Naive thymus-derived CD4-positive, alpha-beta T cell (primary cell): ENCODE measurements at regions not wholly inside any gene's neighbourhood (a gene's known extent, or its start where the extent isn't known, plus 50 kb on each side); places are given as distances from the start of the nearest gene placed in this dataset.
"Not testable (repeated sequence)": the region's sequence is repeated elsewhere in the genome, so short reads cannot be mapped to it uniquely, and the experiment has no call there.

Experiments used
- ATAC-seq: fragments of 150-1000 bp; cut with Tn5 transposase; 2 replicates; pipeline ENCODE4 v1.10.0; 2021; ENCODE audit warnings: mild to moderate bottlenecking, moderate library complexity
- CTCF ChIA-PET: fragments of 350-600 bp; sonication (Branson Sonifier 250); formaldehyde crosslinking; loops from one replicate; lab custom pipeline; 2021; ENCODE audit warnings: antibody characterized with exemption; lab: Charles Lee
- POLR2A ChIA-PET: fragments of 350-600 bp; sonication (Branson Sonifier 250); formaldehyde crosslinking; loops from one replicate; lab custom pipeline; 2021; ENCODE audit warnings: antibody characterized with exemption, inconsistent platforms; lab: Charles Lee
- DNase-seq, 9 donors: peaks; one replicate each; pipeline versions ENCODE4 v3.0.0 to v3.0.0-alpha.2; 2020 to 2022; ENCODE audit warnings: mixed read lengths in 1 of 9
- H3K27ac ChIP-seq: one replicate; pipeline ENCODE4 v1.7.0; 2013; ENCODE audit warnings: mild to moderate bottlenecking, low read depth, low read length, moderate library complexity
- H3K27me3 ChIP-seq, 2 donors: one replicate each; pipeline ENCODE4 v1.7.0; 2013; ENCODE audit warnings: low read length in 2 of 2, mild to moderate bottlenecking in 2 of 2, moderate library complexity in 2 of 2; ENCODE audit not compliant: control insufficient read depth in 2 of 2, insufficient read depth in 2 of 2
- H3K36me3 ChIP-seq, 3 experiments: 1 replicate in 2 of 3; 2 replicates in 1 of 3; pipeline ENCODE4 v1.7.0; 2013; ENCODE audit warnings: low read length in 3 of 3, mild to moderate bottlenecking in 3 of 3, moderate library complexity in 1 of 3; ENCODE audit not compliant: insufficient read depth in 3 of 3, control insufficient read depth in 2 of 3
- H3K4me1 ChIP-seq, 2 donors: one replicate each; pipeline ENCODE4 v1.7.0; 2013; ENCODE audit warnings: low read length in 2 of 2, mild to moderate bottlenecking in 2 of 2, moderate library complexity in 1 of 2; ENCODE audit not compliant: control insufficient read depth in 2 of 2, insufficient read depth in 2 of 2
- H3K4me3 ChIP-seq: 2 replicates; pipeline ENCODE4 v1.7.0; 2013; ENCODE audit warnings: mild to moderate bottlenecking, low read length
- H3K9me3 ChIP-seq, 3 experiments: 1 replicate in 2 of 3; 2 replicates in 1 of 3; pipeline ENCODE4 v1.7.0; 2013; ENCODE audit warnings: low read length in 3 of 3; ENCODE audit not compliant: control insufficient read depth in 2 of 3
- H3K27ac Mint-ChIP-seq, 9 donors: one replicate each; pipeline ENCODE4 v1.8.0; 2020 to 2022; ENCODE audit warnings: mixed read lengths in 9 of 9, mild to moderate bottlenecking in 8 of 9, moderate library complexity in 5 of 9, inconsistent platforms in 2 of 9
- H3K27me3 Mint-ChIP-seq, 5 donors: one replicate each; pipeline ENCODE4 v1.8.0; 2021 to 2022; ENCODE audit warnings: mixed read lengths in 5 of 5, mild to moderate bottlenecking in 1 of 5
- H3K36me3 Mint-ChIP-seq, 5 donors: one replicate each; pipeline ENCODE4 v1.8.0; 2020 to 2022; ENCODE audit warnings: mixed read lengths in 5 of 5, mild to moderate bottlenecking in 3 of 5, inconsistent platforms in 1 of 5
- H3K4me1 Mint-ChIP-seq, 7 donors: one replicate each; pipeline ENCODE4 v1.8.0; 2020 to 2022; ENCODE audit warnings: mixed read lengths in 7 of 7, mild to moderate bottlenecking in 3 of 7, inconsistent platforms in 1 of 7
- H3K4me3 Mint-ChIP-seq, 10 donors: one replicate each; pipeline ENCODE4 v1.8.0; 2020 to 2022; ENCODE audit warnings: mild to moderate bottlenecking in 10 of 10, mixed read lengths in 10 of 10, moderate library complexity in 6 of 10, inconsistent platforms in 2 of 10
- H3K9me3 Mint-ChIP-seq, 11 donors: one replicate each; pipeline ENCODE4 v1.8.0; 2020 to 2022; ENCODE audit warnings: mixed read lengths in 11 of 11, mild to moderate bottlenecking in 4 of 11, inconsistent platforms in 1 of 11, moderate library complexity in 1 of 11
- intact Hi-C, 2 donors: fragments of 100-400 bp; cut with micrococcal nuclease; formaldehyde crosslinking; loops; one replicate each; pipeline ENCODE4 v1.15.1; 2023

DNA sequence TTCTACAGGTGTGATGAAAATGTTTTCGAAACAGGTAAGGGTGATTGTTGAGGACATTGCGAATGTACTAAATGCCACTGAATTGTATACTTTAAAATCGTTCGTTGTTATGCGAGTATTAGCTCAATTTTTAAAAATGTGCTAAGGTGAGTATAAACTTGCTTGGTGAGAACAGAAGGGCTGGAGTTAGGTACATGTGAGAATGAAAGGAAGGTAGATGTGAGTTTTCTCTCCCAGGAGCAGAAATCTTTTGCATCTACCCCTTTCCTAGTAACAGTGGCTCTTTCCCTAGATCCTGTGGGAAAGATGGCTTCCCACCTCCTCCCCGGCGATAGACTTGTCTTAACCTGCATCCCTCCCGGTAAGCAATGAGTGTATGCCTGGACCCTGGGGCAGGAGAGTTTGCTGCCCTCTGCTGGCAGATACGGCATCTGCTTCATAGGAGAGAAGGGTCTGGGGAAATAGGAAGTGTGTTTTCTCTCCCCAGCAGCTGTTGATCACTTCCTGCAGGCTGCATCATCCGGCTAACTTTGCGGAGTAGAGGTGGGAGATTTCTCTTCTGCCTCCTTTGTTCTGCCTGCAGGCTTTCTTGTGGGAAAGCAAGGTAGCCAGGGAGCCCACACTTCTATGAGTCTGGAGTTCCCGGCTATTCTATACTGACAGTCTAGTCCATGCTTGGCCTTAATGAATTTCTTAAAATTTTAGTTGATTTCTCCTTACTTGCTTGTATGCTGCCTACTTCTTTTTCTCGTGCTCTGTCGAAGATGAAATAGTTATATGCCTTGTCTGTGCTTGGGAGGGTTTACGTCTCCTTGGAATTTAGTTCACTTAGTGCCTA lies 373.3 kb upstream of the SEMA6A start:
- no peaks in the 10 kb centered on the region for H3K4me1 ChIP-seq
- H3K27ac ChIP-seq, result no peak overlapping the region
- no peaks in the 10 kb centered on the region for H3K36me3 Mint-ChIP-seq
- ATAC-seq, result peak; percentile 74
- H3K27ac Mint-ChIP-seq, result no peak overlapping the region
- H3K4me3 Mint-ChIP-seq, result no peak overlapping the region
- no peaks in the 10 kb centered on the region for H3K27me3 ChIP-seq
- no peaks in the 10 kb centered on the region for H3K36me3 ChIP-seq
- peaks cover 0 to 1% (median 0%) of the 10 kb centered on the region in 7 donors for H3K4me1 Mint-ChIP-seq
- ChIA-PET POLR2A (no interaction called here), CTCF (interaction anchor here (0.8 kb wide), 1 partner anchor 812 kb away, joined by 3 read pairs; no protein-coding TSS in a partner anchor)
- H3K9me3 Mint-ChIP-seq, result peaks cover 0 to 4% (median 0%) of the 10 kb centered on the region in 11 donors
- intact Hi-C loops, result loop anchor here in 1 of 2 donors (1.0 kb wide), 2 partner anchors 372 to 811 kb away; no protein-coding TSS in a partner anchor
- H3K9me3 ChIP-seq, result no peaks in the 10 kb centered on the region
- no peak overlapping the region for H3K4me3 ChIP-seq
- DNase-seq, result peak in 7 of 9 donors; percentile 18 to 58 (median 27)
- peaks cover 0 to 5% (median 3%) of the 10 kb centered on the region in 5 donors for H3K27me3 Mint-ChIP-seq

DNA sequence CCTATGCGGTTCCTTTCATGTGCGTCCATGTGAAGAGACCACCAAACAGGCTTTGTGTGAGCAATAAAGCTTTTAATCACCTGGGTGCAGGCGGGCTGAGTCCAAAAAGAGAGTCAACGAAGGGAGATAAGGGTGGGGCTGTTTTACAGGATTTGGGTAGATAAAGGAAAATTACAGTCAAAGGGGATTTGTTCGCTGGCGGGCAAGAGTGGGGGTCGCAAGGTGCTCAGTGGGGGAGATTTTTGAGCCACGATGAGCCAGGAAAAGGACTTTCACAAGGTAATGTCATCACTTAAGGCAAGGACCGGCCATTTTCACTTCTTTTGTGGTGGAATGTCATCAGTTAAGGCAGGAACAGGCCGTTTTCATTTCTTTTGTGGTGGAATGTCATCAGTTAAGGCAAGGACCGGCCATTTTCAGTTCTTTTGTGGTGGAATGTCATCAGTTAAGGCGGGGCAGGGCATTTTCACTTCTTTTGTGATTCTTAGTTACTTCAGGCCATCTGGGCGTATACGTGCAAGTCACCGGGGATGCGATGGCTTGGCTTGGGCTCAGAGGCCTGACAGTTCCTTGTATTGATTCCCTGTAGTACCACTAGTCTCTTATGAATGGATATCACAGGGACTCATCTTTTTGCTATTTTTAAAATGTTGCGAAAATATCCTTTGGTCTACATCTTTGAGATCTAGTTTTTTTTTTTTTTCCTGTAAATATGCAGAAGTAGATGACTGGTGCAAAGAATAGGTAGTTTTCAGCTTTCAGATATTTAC lies 371.2 kb upstream of the SEMA6A start:
- DNase-seq, POLR2A ChIA-PET, H3K4me1 ChIP-seq, H3K9me3 Mint-ChIP-seq, H3K9me3 ChIP-seq, CTCF ChIA-PET, H3K4me1 Mint-ChIP-seq, H3K27ac Mint-ChIP-seq, H3K36me3 ChIP-seq, H3K4me3 Mint-ChIP-seq, intact Hi-C loops, H3K27me3 Mint-ChIP-seq, H3K27ac ChIP-seq, H3K36me3 Mint-ChIP-seq, H3K27me3 ChIP-seq, H3K4me3 ChIP-seq, ATAC-seq: not testable (repeated sequence)

DNA sequence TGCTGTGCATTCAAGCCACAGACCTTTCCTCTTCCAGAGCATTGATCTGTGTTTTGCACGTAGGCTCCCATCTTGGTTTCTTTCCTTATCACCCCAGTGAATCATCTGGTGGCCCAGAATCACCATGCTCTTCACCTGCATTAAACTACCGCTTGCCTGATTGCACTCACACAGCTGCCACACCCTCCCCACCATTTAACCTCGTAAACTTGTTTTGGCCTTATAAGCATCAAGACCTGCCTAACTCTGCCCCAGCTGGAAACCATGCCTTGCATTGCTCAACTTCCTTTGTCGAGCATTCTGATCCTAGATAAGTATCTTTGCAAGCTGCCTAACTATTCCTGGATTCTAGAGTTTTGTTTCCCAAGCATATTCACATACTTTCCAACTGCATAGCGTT lies 369.6 kb upstream of the SEMA6A start:
- no peak for DNase-seq
- Histone ChIP-seq H3K4me1 (no peaks in the 10 kb centered on the region), H3K4me3 (no peak overlapping the region), H3K36me3 (no peaks in the 10 kb centered on the region), H3K27me3 (no peaks in the 10 kb centered on the region), H3K9me3 (no peaks in the 10 kb centered on the region), H3K27ac (no peak overlapping the region)
- ChIA-PET CTCF (no interaction called here), POLR2A (no interaction called here)
- H3K4me1 Mint-ChIP-seq, result peaks cover 0 to 1% (median 0%) of the 10 kb centered on the region in 7 donors
- intact Hi-C loops, result no loop called here
- H3K4me3 Mint-ChIP-seq, result no peak overlapping the region
- H3K27me3 Mint-ChIP-seq, result peaks cover 0 to 10% (median 0%) of the 10 kb centered on the region in 5 donors
- no peak for ATAC-seq
- H3K9me3 Mint-ChIP-seq, result peaks cover 0 to 4% (median 0%) of the 10 kb centered on the region in 11 donors
- H3K36me3 Mint-ChIP-seq, result no peaks in the 10 kb centered on the region
- no peak overlapping the region for H3K27ac Mint-ChIP-seq

DNA sequence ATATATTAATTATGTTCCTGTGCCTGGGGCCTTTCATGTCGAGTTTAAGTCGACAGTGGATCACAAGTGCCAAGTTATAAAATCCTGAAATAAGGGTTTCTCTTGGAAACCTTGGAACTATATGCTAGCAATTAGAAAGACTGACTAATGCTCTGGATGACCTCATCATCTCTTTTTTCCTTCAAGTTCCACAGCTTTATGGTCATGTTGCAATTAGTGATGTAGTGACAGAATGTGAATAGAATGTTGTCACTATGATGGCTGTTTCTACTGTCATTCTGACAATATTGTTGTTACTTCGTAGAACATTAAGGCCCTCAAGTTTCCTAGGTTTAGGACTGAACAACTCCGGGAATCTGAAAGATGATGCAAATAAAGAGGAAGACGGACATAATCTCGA lies 368.0 kb upstream of the SEMA6A start:
- POLR2A ChIA-PET, result no interaction called here
- Histone ChIP-seq H3K4me3 (no peak overlapping the region), H3K9me3 (no peaks in the 10 kb centered on the region), H3K4me1 (no peaks in the 10 kb centered on the region), H3K27me3 (no peaks in the 10 kb centered on the region), H3K27ac (no peak overlapping the region), H3K36me3 (no peaks in the 10 kb centered on the region)
- no peaks in the 10 kb centered on the region for H3K36me3 Mint-ChIP-seq
- intact Hi-C loops, result no loop called here
- peaks cover 0 to 4% (median 0%) of the 10 kb centered on the region in 11 donors for H3K9me3 Mint-ChIP-seq
- no peaks in the 10 kb centered on the region for H3K4me1 Mint-ChIP-seq
- peaks cover 0 to 10% (median 0%) of the 10 kb centered on the region in 5 donors for H3K27me3 Mint-ChIP-seq
- H3K4me3 Mint-ChIP-seq, result no peak overlapping the region
- no peak for ATAC-seq
- no peak overlapping the region for H3K27ac Mint-ChIP-seq
- CTCF ChIA-PET, result no interaction called here
- DNase-seq, result no peak

DNA sequence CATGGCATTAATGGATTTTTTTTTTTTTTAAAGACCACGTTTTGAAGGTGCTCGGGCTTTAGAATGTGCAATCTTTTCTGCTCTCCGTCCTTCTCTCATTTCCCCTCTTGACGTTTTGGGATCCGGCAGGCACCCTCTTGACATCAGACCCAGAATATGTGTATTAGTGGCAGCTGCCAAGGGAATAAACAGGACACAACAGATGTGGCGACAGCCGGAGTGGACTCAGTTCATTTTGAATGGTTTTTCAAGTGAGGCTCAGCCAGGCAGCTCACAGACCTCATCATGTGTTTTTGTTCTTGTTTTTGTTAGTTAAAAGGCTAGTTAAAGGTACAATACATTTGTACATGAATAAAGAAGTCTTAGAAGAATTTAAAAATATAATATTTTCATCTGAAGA lies 365.0 kb upstream of the SEMA6A start:
- Mint-ChIP-seq H3K36me3 (no peaks in the 10 kb centered on the region), H3K4me1 (no peaks in the 10 kb centered on the region), H3K4me3 (no peak overlapping the region), H3K27me3 (peaks cover 0 to 7% (median 0%) of the 10 kb centered on the region in 5 donors), H3K27ac (no peak overlapping the region), H3K9me3 (peaks cover 0 to 8% (median 0%) of the 10 kb centered on the region in 11 donors)
- ATAC-seq (no peak), DNase-seq (no peak)
- Histone ChIP-seq H3K9me3 (no peaks in the 10 kb centered on the region), H3K4me3 (no peak overlapping the region), H3K4me1 (no peaks in the 10 kb centered on the region), H3K36me3 (no peaks in the 10 kb centered on the region), H3K27ac (no peak overlapping the region), H3K27me3 (no peaks in the 10 kb centered on the region)
- ChIA-PET POLR2A (no interaction called here), CTCF (no interaction called here)
- intact Hi-C loops, result no loop called here

DNA sequence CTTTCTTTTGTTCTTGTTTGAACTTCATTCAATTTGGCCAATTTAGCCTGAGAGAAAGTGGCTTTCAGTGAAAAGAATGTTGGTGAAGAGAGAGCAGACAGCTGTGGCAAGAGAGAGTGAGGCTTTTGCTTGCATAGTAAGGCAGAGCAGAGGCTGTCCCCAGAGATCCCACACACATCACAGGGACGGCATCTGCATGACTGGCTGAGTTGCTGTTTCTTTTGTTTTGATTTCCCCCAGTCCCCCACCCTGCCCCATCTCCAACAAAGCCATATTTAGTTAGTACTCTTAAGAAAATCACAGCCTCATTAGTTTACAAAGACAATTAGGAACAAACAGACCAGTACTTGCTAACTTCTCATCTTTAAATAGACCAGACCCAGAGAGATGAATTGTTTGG lies 363.9 kb upstream of the SEMA6A start:
- Mint-ChIP-seq H3K9me3 (peaks cover 0 to 4% (median 0%) of the 10 kb centered on the region in 11 donors), H3K27ac (no peak overlapping the region), H3K4me3 (no peak overlapping the region), H3K36me3 (no peaks in the 10 kb centered on the region), H3K27me3 (peaks cover 0 to 7% (median 0%) of the 10 kb centered on the region in 5 donors), H3K4me1 (no peaks in the 10 kb centered on the region)
- Histone ChIP-seq H3K4me1 (no peaks in the 10 kb centered on the region), H3K36me3 (no peaks in the 10 kb centered on the region), H3K27me3 (no peaks in the 10 kb centered on the region), H3K27ac (no peak overlapping the region), H3K9me3 (no peaks in the 10 kb centered on the region), H3K4me3 (no peak overlapping the region)
- DNase-seq (no peak), ATAC-seq (no peak)
- POLR2A ChIA-PET, result no interaction called here
- CTCF ChIA-PET, result no interaction called here
- intact Hi-C loops, result no loop called here
